GM18868 (cell line): ENCODE measurements at regions not wholly inside any gene's neighbourhood (a gene's known extent, or its start where the extent isn't known, plus 50 kb on each side); places are given as distances from the start of the nearest gene placed in this dataset.

Experiments
- ATAC-seq: cut with Tn5 transposase; IDR thresholded peaks from one replicate; pipeline ENCODE4 v1.9.1; 2021; ENCODE audit warnings: mild to moderate bottlenecking, moderate library complexity; ENCODE audit not compliant: unreplicated experiment

- ATAC-seq, result no peak
Observed at GRCh38 chr17:70624211-70624610, 454.9 kb downstream of the KCNJ2 start.

DNA sequence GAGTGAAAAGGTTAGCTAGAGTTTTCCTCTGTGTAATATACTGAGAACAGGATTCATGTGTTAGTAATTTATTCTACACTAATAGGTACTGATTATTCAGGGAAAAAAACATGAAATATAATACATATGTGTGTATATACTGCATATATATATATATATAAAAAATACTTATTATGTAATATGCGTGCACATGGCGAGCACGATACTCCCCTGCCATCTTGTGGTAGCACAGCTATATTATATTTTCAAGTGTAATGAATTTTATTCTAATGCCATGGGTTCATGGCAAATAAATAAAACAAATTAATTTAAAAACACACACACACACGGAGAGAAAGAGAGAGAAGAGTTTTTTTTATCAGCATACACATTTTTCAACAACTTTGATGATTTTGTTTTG is 460.6 kb downstream of the KCNJ2 start:
- no peak for ATAC-seq

DNA sequence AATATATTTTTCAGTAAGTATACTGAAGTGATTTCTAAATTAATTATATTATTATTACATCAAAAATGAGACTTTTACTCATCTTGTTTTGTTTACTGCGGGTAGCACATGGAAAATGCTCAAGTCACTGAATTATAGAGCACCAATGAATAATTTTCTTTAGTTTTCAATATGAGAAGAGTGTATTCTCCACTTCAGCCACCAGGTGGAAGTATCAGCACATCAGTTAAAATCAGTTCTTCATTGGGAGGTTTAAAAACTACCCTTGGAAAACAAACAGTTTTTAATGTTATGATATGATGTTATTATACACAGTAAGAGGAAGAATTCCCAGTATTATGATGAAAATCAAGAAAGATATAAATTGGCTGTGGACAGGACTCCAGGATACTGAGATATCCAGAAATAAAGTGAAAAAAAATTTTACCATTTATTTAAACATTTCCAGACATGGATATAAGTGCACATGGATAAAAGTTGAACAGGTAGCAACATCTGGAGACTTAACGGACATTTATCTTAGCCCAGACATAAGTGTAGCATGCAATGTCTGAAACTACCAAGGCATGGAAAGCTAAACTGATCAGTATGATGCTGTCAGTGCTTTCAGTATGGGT is 467.3 kb downstream of the KCNJ2 start:
- ATAC-seq, result peak; percentile 74

DNA sequence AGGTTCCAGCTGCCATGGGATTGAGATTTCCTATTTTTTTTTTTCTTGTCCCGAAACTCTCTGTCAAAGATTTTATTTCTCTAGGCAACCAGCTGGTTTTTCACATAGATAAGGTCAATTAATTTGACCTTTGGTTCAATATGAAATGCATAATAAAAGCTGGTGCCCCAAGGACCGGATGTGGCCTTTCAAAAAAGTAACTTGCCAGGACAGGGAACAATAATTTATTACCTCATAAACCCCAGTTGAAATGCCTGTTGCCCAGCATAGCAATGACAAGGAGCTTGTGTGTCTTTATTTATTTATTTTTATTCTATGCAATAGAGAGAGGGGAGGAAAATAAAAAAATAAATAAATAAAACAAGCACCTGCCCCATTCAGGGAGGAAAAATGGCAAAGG is 472.7 kb downstream of the KCNJ2 start:
- ATAC-seq, result no peak

GRCh38 chr17:70644096-70644495 is 474.8 kb downstream of the KCNJ2 start:
- no peak for ATAC-seq

GRCh38 chr17:70646673-70647072 is 477.3 kb downstream of the KCNJ2 start:
- no peak for ATAC-seq

DNA sequence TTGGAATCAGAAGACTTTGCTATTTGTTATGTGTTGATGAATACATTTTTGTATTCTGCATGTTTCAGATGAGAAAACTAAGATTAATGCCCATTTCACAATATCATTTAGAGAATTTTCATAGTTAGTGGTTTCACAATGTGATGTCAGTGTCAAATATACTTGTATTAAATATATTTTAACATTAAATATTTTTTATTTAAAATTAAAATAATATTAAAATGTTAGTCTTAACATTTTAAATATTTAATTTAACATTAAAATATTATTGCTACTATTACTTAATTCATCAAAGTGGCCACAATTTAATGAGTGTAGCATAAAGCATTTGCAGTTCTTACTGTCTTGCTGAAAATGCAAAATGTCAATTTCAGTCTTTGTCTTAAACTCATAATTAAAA is 478.8 kb downstream of the KCNJ2 start:
- no peak for ATAC-seq

- no peak for ATAC-seq
Observed at GRCh38 chr17:70653850-70654249, 484.5 kb downstream of the KCNJ2 start.

DNA sequence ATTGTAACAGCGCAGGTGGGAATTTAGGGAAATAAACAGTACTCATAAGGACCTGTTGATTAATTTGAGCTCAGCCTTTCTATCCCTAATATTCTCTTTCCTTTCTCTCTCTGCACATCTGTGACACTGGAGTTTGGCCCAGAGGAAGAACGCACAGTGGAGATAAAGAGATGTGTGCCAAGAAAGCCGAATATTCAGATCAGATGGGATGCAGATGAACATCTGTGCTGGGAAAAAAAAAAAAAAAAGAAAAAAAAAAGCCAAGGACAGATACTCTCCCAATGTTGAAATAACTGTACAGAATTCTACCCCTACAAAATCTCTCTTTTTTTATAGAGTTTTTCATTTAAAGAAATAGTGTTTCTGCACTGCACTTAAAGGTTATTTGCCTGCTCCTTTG is 485.4 kb downstream of the KCNJ2 start:
- ATAC-seq, result no peak

DNA sequence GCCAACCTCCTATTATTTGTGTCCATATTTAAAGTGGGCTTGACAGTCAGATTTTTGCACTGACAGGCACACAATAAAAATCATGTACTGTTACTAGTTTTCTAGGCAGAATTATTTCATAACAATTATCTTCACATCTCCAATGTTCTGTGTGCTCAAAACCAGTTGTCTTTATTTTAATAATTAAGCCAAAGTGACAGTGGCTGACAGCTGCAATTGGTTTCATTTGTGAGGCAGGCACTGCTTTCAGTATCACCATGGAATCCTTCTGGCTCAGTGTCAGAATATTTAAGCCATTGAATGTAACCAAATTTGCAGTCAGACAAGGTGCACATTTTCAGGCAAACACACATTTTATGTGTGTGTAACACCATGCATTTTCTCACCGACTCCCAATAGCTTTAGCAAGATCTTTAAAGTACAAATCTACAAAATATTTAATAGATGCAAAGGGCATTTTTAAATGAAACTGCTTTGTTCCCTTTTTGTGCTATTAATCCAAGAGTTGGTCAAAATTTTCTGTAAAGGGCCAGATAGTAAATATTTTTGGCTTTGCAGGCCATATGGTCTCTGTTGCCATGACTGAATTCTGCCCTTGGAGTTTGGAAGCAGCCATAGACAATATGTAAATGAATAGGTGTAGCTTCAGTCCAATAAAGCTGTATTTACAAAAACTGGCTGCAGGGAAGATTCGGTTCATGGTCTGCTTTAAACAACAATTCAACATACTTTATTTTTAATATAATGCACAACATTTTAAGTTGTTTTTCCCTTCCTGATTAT is 486.0 kb downstream of the KCNJ2 start:
- ATAC-seq, result no peak

GRCh38 chr17:70658317-70658716 is 489.0 kb downstream of the KCNJ2 start:
- no peak for ATAC-seq

GRCh38 chr17:70658840-70659239 is 489.5 kb downstream of the KCNJ2 start:
- ATAC-seq, result no peak

DNA sequence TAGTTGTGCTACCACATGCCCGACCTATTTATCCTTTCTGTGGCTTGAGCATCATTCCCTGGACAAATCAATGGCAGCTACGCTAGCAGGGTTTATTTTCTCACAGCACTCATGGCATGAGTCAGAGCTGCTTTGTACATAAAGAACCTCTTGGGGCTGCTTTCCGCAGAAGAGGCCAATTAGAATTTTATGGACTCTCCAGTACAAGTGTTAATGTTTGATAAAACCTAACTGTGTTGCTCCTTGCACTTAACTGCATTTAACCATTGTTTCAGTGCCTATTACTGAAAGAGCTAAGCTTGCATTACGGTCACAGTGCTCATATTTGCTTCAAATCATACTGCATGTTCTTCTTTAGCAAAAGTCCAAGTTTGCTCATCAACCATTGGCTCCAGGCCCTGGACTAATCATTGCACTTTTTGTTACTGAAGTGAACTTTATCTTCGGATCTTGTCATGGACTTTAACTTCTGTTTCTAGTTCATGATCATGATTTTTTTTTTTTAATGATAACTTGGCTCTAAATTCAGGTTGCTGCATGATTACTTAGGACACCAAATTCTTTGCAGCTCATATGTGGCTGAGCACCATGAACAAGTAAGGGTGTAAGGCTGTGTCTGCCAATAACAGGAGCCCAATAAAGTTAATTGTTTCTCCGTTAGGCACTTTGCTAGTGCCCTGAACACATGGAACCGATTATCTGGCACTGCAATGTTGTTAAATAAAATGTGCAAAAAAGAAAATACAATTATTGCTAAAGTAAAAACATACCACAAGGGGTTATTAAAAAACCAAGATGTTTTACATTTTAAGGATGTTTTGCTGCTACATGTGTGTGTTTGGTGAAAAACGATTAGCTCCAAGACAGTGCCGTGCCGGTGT is 492.2 kb downstream of the KCNJ2 start:
- no peak for ATAC-seq

DNA sequence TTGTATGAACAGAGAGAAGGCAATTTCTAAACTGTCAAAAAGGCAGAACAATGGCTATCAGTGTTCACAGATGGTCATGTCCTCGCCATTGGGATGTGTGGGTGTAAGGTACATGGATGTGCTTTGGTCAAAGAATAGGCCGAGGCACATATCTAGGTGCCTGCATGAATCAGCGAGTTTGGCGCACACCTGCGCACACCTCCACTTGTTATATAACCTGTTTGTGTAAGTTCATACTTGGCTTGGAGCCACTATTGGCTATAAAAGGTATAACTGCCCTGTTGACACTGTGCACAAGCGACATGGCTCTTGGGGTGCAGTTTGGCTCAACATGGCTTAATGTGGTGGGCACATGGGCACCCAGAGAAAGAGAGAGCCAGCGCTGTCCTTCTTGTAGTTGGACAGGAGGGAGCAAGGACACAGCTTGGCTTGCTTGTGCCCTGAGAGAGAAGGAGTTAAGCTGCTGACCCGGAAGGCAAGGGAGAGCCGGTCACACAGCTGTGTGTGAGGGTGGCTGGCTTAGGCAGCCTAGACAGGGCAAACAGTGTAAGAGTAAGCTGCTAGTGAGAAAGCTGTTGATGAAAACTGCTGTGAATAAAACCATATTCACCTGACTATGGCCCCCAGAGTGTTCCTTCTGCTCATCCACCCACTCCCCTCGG is 499.1 kb downstream of the KCNJ2 start:
- ATAC-seq, result no peak

DNA sequence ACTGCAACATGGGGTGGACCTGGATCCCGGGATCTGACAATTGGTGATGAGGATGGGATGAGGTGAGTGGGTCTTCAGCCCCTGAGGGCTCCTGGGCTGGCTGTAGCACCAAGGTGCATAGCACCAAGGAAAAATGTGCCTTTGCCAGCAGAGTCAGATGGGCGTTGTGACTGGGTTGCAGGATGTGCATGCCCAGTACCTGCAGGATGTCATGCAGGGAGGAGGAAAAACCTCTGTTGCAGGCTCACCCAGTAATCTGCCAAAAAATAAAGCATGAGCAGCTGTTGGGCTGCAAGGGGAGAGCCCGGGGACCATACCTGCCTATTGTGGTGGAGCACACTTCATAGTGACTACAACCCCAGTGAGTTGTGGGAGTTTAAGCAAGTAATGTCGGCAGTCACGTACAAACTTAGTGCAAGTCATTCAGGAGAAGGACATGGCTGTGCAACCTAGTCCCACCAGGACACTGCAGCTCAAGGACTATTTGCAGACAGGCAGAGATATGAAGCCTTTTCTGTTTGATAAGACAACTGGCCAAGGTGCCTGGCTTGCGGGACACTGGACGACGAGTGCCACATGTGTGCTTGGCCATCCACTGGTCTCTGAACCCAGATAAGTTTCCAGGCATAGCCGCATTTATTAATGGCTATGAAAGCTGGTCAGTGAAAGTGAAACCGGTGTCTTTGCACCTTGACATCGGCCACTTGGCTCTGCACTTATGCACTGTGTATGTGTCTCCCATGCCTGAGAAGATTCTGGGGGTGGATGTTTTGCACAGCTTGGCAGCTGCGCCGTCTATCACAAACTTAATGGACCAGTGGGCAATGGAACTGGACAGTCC is 499.8 kb downstream of the KCNJ2 start:
- ATAC-seq, result no peak

DNA sequence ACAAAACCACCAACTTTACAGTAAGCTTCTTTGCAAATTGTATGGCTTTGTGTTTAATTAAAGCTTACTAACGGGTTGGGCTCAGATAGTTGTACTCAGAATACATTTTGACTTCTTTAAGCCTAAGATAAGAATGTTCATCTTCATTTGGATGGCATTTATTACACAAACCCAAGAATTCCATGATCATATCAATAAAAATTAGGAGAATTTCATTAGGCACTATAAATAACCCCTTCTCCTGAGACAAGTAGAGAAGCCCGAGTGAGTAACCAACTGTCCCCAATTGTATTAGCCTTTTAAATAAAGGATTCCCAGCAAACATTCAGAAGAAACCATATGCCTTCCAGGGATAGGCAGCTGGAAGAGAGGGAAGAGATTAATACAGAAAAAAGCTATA is 504.7 kb downstream of the KCNJ2 start:
- no peak for ATAC-seq

GRCh38 chr17:70675070-70675590 is 505.8 kb downstream of the KCNJ2 start:
- ATAC-seq, result no peak

- no peak for ATAC-seq
Observed at GRCh38 chr17:70677783-70678647, 508.7 kb downstream of the KCNJ2 start.

DNA sequence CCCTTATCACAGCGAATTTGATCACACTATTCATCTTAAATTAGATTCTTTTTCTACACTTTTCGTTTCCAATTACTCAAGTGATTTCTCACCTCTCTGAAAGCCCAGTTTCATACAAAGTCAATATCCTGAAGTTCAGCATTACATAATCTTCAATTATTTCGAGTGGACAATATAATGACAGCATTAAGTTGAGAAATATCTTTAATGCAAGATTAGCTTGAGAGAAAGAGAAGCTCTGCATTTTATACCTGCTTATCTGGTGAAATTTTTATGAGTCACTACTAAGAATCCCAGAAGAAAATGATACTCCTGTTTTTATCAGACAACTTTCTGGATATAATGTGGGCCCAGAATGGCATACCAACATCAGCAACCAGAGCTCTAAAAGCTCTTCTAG is 509.6 kb downstream of the KCNJ2 start:
- ATAC-seq, result no peak
